Mesenteric fat pad (tissue), 1 donor: ENCODE measurements at regions not wholly inside any gene's neighbourhood (a gene's known extent, or its start where the extent isn't known, plus 50 kb on each side); places are given as distances from the start of the nearest gene placed in this dataset.

Experiments
- DNase-seq: peaks from one replicate; pipeline ENCODE4 v3.0.0-alpha.2; 2020; ENCODE audit warnings: low spot score
- donor health status: DM: yes; HTN: yes; CAD: no.

DNA sequence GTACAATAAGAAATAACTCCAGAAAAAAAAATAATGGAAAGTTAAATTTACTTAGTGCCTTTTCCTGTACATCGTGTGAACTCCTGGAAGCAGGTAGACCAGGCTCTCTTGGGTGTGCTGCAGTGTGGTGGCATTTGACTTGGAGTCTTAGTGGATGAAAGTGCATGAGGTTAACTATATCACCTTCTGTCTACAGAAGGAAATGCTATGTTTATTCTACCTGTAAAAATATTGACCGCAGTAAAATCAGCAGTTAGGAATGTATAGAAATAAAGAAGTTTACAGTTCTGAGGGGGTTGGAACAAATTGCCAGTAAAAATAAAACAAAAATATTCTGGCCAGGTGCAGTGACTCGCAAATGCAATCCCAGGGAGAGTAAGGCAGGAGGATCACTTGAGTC is 722.1 kb downstream of the LIG4 start:
- no peak for DNase-seq

DNA sequence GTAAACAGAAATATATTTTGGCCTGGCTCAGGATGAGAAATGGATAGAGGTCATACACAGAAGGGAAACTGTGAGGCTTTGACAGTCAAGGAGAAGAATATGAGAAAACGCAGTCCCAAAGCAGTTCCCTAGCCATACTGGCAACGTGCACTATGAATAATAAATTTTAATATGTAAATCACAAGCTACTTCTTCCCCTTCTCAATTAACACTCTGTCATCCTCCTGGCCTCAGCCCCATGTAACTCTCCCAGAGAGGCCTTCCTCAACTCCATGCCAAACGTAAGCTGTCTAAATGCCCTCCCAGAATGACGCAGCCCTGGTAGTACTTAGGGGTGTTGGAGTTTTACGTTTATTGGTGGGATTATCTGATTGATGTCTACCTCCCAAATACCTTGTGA is 732.6 kb downstream of the LIG4 start:
- DNase-seq: no peak

DNA sequence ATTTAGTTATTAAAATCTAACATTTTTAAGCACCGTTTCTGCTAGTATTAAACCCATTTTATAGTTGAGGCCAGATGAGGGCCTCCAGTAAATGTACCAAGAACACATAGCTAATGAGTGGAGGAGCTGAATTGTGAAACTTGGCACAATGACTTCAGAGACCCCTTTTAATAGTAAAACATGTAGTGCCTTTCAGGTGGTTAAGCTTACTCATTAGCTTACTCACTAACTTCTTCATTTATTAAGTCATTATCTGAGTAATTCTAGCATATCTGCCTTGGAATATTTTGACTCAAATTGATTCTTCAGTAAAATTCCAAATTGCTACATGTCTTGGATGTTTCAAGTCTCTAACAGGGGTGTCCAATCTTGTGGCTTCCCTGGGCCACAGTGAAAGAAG is 735.2 kb downstream of the LIG4 start:
- DNase-seq: no peak

DNA sequence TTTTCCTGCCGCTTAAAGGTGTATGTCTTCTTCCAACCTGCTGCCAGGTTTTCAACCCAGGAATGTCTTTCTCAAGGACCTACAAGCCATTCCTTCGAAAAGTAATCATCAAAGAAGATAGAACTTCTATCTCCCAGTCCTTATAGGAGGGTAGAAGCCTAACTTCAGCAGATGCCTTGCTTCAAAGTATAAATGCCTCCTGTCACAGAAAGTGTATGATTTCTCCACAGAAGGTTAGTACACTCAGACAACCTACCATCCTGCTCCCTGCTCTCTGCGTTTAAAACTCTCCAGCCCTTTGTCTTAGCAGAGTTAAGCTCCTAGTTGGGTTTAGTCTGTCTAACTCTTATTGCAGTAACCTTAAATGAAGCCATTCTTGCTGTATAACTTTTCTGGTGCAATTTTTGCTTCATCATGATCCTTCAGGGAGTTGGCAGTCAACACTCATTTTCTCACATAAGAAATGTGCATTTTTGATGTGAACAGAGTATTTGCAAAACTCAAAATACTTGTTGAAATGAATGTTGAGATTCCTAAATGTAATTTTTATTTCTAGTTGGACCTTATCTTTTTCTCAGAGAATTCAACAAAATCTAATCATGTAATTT is 737.5 kb downstream of the LIG4 start:
- DNase-seq: no peak

DNA sequence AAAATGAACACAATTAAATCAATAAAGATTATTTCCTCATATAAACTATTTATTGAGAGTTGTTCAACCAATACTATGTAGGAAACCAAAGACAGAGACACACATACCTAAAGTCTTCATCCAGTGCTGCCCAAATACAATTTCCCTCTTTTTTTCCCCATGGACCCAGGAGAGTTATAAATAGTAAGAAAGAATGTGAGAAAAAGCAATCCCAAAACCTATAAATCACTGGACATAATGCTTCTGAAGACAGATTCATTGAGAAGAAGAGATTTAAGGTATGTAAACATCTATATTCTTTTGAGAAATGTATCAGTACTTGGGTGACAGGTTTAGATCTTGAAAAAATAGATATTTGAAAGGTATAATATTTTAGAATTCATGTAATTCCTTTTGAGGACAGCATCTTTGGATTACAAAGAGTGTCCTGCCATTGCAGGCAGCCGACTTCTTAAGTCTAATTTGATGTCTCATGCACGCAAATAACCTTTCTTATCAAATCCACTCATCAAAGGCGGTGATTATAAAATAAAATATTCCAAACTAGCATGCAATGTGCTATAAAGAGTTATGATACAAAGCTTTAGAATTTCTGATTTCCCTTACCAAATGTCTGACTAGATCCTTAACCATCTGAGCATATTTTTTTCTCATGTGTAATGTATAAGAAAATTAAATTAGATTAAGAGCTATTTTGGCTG is 739.4 kb downstream of the LIG4 start:
- DNase-seq: no peak

DNA sequence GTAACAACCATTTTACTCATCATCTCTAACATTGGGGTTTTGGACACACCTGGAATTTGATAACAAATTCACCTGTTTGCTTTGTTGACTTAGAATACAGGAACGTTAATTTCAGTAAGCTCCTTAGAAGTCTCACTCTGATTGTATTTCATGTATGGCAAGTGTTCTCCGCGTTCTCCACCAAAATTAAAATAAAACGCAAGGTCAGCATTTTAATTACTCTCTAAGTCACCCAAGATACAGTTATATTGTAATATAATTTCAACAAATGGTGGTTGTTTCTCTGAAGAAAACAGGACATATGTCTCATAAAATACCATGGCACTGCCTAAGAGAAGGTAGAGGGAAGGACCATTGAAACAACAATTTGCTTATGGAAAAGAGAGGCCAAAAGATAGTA is 742.1 kb downstream of the LIG4 start:
- no peak for DNase-seq

DNA sequence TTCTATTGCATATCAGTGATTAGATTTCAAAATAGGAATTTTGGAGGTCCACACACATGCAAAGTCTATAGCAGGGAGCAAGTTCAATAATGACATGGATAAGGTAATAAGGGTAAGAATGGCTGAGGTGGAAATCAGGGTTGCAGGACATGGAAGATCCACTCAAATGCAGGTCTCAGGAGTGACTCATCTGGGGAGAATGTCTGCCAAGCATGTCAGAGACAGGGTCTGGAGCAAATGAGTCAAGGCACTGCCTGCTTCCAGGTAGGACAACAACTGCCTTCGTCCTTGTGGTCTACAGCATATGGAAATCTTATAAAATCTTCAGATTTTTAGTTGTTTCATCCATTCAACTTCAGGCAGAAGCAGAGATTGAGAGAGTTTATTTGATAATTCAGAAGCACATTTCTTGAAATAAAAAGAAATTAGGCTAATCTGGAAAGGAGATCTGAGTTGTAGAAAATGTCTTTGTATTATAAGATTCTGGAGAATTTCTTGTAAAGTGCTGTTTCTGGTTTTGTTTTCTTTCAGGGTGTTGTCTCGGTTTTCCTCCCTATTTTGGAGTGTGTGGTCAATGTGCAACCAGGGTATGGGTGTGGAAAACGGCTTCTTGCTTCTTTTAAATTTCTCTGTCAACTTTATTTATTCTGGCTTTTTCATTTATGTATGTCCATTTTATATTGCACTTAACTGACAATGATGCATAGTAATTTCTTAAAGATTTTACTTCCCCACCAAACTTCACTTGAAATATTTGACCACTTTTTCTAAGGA is 748.8 kb downstream of the LIG4 start:
- no peak for DNase-seq

DNA sequence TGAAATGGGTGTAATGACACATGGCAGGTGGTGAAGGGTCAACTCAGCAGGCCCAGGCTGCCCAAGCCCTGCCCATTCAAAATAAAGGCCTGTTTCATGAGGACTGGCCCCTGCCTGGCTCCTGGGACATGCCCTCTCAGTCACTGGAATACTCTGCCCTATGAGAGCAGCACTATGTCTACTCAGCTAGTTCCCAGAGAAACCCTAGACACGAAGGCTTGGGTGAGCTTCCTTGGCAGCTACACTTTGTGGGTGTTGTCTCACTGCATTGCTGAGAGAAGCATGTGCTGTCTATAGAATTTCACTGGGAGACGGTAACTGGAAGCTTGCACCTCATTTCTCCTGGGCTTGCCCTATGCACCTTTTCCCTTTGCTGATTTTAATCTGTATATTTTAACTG is 752.8 kb downstream of the LIG4 start:
- DNase-seq: no peak

DNA sequence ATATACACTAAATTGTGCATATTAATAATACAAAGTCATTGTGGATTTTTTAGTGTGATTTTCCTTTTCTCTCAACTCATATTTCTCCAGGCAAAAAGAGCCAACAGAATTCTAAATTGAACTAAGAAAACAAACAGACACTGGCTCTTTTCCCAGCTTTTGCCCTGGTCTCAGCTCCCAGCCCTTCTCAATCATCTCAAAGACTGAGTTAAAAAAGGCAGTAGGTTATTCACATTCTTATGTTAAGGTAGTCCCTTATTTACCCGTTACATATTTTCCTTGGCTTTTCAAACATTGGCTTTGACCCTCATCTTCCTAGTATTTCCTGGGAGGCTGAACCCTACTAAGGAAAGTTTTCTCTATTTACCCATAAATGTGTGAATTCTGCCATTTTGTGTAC is 753.6 kb downstream of the LIG4 start:
- no peak for DNase-seq

DNA sequence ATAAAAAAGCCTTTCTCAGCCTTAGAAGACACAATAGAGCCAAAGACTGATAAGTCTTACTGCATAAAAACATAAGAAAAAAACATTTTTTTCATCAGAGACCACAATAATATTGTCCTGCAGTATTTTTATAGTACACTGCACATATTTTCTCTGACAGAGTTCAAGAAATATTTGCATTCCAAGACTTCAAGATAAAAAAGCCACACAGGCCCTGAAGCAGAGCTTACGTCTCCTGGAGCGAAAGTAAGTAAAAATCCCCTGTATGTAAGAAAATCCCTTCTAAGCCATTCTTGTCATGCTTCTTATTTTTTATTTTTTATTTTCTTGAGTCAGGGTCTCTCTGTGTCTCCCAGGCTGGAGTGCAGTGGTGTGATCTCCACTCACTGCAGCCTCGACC is 755.9 kb downstream of the LIG4 start:
- DNase-seq: no peak

DNA sequence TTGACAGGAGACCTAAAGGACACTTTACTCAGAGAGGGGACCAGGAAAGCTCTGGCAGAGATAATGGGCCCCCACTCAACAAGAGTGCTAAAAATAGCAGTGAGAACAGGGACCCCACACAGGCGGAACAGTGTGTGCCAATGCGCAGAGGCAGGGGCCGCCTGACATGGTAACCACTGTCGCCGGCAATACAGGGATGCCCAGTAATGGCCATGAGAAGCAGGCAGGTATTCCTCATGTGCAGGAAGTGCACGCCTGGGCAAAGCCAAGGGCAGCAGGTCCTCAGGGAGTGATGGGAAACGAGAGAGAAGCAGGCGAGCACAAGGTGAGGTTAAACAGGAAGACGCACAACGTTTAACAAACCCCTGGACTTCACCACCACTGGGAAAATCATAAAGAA is 757.1 kb downstream of the LIG4 start:
- DNase-seq: no peak

DNA sequence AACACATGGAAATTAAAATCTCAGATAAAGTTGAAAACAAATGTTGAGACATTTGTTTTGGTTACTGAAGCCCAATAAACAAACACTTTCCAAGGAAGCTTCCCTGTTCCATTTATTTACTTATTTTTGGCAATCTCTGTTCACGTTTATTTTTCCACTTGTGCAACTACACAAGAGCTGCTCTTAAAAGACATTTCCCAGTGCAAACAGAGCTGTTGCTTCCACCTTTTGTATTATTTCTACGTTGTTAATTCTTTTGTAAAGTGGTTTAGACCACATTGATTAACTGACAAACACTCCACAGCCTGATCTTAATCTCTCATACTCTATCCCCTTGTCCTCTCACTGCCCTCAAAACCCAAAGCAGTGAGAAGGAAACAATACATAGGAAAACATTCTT is 757.6 kb downstream of the LIG4 start:
- no peak for DNase-seq

DNA sequence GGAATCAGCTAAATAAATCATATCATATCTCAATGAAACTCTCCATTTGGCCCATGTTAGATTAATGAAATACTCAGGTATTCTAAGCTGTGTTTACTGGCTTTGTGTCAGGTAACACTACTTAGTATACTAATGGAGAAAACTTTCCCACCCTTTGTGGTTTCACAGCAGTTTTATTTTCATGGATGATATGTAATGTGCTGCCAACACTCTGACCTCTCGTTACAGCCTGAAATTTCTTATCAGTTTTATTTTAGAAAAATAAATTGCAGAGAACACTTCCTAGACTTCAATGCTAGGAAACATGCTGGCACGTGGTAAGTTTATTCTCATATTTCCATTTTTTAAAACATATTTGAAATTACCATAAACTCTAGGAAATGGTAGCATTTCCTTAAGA is 758.9 kb downstream of the LIG4 start:
- no peak for DNase-seq

DNA sequence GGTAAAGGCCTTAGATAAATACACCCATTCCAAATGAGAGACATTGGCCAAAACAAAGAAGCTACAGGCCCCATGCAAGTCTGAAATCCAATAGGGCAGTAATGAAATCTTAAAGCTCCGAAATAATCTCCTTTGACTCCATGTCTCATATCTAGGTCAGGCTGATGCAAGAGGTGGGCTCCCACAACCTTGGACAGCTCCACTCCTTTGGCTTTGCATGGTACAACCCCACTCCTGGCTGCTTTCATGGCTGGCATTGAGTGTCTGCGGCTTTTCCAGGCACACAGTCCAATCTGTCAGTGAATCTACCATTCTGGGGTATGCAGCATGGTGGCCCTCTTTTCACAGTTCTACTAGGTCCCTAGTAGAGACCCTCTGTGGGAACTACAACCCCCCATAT is 762.5 kb downstream of the LIG4 start:
- DNase-seq: no peak

DNA sequence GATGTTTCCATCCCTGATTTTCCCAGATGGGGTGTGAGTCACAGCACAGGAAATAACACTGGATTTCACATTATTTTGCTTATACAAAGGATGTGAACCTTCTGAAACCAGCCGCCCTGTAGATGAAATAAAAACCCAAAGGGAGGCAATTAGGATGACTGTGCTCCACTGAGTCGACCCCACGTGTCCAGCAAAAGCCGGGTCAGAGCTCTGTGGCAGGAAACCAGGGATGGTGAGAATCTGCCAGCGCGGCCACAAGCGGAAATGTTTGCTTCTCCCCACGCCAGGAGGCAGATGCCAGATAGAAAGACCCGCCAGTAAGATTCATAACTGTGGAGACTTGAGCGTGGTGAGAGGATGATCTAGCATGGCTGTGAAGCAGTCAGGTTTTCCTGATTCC is 764.4 kb downstream of the LIG4 start:
- DNase-seq: no peak

DNA sequence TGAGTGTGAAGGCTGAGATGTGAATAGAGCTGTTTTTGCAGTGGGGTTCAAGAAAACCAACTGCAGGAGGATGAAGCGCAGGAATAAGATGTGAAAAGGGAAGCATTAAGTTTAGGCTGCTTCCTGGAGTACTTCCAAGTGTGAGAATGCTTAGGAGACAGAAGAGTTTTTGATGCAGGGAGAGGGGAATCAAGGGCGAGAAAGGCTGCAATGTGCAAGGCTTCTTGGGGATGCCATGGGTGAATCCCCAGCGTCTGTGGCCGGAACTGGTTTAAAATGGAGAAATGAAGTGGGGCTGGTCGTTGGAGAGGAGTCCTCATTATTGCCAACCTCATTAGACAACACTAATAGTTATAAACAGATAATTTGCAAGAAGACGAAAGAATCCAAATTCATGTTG is 764.9 kb downstream of the LIG4 start:
- DNase-seq: no peak

DNA sequence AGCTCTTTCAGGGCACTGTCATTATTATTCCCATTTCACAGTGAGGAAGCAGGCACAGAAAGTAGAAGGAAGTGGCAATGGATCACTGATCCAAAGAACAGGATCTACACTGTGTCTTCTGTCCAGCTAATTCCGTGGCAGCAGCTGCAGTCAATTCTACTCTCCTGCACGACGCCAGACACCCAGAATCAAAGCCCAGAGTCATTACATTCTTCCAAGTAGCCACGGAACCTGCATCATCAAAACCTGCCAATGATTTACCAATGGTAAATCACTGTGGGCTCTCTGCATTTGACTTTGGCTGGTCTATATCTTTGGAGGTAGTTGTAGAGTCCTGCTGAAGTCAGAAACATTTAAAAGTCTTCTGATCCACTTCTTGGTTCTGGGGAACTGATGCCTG is 767.7 kb downstream of the LIG4 start:
- DNase-seq: no peak

DNA sequence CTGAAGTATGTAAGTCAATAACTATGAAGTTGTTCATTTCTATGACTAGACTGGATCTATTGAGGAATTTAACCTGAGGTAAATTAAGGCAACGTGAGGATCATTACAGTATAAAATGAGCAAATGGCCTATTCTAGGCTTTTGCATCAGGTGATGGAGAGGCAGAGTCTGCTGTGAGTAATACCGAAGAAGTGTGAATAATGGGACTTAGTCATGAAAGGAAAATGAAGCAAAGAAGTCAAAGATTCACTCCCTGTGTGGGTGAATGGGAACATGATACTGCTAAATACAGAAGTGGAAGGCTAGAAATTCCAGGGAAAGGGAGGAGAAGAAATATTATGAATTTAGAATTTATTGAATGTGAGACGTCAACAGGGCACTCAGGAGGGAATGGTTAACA is 774.1 kb downstream of the LIG4 start:
- no peak for DNase-seq

DNA sequence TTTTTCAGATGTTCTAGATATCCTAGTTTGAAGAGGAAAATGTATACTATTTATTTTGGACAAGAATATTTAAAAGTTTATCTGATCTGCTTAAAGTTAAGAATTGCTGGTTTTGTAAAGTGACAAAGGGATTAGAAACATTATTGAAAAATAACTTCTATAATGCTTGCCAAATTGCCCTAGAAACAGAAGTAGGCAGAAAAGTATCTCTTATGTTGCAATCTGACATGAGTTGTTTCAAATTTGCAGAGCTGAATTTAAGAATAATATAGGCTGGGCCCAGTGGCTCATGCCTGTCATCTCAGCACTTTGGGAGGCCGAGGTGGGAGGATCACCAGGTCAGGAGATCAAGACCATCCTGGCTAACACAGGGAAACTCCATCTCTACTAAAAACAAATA is 777.1 kb downstream of the LIG4 start:
- no peak for DNase-seq

DNA sequence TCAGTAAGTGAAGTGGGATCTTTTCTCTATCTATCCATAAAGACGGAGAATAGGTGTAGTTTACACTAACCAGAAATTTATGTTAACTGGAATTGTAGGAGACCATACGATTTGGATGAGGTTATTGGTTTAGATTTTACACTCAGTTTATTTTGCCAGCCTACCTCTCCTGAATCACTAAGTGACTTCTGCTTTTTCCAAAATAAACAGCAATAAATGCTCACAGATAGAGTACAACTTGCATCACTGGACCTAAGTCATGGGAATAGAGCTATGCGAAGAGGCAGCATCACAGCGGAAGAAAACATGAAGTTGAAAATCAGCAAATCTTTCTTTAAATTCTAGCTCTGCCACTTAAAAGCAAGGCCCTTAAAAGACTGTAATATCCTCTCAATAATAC is 781.0 kb downstream of the LIG4 start:
- no peak for DNase-seq

DNA sequence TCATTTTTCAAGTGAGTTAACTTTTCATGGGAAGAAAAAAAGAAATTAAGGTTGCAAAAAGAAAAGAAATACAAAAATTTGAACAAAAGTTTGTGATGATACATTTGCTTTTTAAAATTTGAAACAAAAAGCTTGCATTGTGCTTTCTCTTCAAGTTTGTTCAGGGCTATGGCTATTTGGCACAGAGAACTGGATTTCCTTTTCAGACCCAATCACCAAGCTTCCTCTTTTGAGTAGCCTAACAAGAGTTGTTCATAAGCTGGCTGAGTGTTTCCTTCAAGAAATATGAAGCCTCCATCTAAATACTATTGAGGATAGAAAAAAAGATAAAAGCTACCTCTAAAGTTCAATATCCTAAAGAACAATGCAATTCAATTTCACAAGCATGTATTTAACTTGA is 787.8 kb downstream of the LIG4 start:
- no peak for DNase-seq

DNA sequence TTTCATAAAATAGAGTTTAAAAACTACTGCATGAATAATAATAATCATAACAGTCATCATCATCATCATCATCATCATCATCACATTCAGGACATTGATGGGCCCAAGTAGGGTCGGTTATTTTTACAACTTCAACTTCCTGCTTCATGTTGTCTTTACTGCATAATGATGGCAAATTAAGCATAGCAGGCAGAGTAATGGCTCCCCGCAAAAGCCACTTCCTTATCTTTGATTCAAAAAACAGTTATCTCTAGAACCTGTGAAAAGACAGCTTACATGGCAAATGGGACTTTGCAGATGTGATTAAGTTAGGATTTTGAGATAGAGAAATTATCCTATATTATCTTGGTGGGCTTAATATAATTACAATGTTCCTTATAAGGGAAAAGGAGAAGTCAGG is 792.9 kb downstream of the LIG4 start:
- DNase-seq: no peak

DNA sequence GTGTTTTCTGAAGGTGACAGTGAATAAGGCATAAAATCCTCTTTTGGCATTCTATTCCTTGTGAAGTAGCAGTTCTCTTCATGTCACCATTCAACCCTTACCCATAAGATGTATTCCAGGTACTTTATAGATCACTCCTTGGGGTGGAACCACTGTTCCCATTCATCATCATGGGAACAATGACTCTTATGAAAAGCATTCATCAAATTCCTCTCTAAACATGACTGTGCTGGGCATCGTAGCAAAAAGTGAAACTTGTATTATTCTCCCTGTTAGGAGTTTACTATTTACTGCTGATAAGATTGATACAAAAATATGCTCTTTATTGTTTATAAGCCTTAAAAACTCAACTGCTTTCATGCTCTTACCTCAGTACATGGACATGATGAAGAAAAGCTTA is 793.4 kb downstream of the LIG4 start:
- no peak for DNase-seq
